ENCODE measurements at regions not wholly inside any gene's neighbourhood (a gene's known extent, or its start where the extent isn't known, plus 50 kb on each side); places are given as distances from the start of the nearest gene placed in this dataset.
"Not testable (repeated sequence)": the region's sequence is repeated elsewhere in the genome, so short reads cannot be mapped to it uniquely, and the experiment has no call there.

- DNase-seq = no peak
Measured at GRCh38 chr10:28995497-28995896, 293.4 kb upstream of the LYZL1 start.

DNA sequence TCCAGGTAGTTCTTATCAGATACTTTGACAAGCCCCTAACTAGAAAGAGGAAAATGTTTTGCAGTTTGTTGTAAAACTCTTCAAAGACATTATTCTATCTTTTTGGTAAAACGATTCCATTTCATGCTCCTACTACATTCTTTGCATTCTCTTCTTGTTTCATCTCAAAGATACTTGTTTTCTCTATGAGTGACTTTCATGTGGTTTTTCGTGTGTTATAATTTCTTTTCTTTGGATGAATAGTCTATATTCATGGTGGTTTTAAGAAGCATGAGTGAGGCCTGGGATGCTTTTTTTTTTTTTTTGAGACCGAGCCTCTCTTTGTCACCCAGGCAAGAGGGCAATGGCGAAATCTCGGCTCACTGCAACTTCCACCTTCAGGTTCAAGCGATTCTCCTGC lies 292.5 kb upstream of the LYZL1 start:
- no peak for DNase-seq

DNA sequence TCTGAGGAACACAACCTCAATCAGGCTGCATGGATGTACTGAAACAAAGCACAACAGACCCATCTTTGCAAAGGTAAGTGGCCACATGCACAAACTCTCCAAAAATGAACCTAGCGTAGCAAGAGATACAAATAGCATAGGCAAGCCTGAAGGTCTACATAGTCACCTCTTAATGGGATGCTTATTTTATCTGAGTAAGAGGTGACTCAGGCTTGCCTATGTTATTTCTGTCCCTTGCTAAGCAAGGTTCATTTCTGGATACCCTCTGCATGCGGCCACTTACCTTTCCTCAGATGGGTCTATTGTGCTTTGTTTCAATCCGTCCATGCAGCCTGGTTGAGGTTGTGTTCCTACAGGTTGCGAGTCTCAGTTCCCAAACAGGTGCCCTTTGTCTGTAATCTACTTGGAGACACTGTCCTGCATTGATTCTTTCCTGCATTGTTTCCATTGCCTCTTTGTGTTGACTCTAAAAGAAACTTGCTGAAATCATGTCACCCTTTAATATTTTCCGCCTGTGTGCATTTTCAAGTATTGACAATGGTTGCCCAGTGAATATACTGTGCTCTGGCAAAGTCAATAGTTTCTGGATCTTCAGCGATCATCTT lies 291.8 kb upstream of the LYZL1 start:
- DNase-seq = no peak

DNA sequence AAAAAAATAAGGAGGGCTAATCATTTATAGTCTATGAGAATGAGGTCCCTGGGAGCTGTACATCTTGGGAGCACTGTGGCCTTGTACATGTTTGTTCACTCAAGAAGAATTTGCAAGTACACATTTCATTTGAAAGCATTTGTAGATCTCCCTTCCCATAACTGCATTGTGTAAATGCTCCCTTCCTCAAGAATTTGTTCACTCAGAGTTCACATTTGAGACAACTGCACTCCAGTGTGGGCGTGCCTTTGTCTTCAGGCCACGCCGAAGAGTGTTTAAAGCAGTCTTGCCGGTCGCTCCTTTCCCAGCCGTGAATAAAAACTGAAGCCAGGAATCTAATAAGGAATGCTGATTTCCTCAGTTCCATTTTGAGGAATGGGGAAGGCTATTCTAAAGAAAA lies 291.1 kb upstream of the LYZL1 start:
- no peak for DNase-seq

- no peak for DNase-seq
Measured at GRCh38 chr10:29001801-29002200, 287.1 kb upstream of the LYZL1 start.

DNA sequence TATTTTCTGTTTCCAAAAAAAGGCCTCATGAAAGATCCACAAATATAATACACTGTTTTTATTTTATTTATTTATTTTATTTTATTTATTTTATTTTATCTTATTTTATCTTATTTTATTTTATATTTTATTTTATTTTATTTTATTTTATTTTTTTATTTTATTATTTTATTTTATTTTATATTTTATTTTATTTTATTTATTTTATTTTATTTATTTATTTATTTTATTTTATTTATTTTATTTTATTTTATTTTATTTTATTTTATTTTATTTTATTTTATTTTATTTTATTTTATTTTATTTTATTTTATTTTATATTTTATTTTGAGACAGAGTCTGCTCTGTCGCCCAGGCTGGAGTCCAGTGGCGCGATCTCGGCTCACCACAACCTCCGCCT lies 285.9 kb upstream of the LYZL1 start:
- not testable (repeated sequence) for DNase-seq

DNA sequence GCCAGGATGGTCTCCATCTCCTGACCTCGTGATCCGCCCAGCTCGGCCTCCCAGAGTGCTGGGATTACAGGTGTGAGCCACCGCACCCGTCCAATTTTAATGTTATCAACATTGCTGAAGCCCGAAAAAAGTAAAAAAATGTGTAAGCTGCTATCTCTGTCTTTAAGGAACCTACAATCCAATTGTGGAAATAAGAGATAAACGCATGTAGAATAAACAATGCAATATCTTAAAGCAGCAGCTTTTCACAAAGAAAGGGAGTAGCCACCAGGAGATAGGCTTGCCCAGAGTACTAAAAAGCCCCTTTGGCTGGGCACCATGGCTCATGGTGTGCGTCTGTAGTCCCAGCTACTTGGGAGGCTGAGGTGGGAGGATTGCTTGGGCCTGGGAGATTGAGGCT lies 282.9 kb upstream of the LYZL1 start:
- no peak for DNase-seq

GRCh38 chr10:29007370-29007747 lies 281.5 kb upstream of the LYZL1 start:
- no peak for DNase-seq

DNA sequence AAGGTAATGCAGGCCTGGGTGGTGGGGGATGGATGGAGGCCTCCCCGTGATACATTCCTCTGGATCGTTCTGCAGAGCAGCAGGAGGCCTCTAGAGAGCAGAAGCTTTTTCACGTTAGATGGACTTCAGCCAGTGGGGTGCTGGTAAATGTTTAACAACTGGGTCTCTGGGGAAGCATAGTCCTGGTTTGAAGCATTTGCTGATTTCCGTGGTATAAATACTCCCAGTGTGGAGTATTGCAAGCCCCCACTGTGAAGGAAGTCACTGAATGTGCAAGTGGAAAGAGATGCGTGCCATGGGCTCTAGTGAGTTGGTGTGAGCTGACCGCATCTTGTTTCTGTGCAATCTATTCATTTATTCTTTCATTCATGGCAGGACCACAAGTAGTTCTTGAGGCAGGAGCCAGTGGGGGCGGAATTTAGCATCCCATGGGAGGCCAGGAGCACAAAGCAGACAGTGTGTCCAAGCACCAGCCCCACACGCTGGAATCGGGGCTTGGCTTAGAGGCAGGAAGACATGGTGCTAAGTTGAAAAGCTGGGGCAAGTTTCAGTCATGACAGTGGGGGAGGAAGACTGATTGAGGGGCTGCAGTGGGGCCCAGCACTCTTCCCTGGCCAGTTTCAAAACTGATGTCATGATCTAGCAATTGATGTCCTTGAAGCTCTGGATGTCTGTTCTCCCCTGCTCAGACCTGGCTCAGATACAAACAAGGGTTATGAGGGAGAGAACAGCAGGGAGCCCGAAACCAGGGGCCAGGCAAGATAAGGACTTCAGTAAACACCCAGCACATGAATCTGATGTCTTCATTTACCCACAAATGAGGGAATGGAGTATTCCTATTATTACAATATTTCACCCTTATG lies 280.9 kb upstream of the LYZL1 start:
- DNase-seq = no peak

- DNase-seq = no peak
Measured at GRCh38 chr10:29009464-29009863, 279.4 kb upstream of the LYZL1 start.

DNA sequence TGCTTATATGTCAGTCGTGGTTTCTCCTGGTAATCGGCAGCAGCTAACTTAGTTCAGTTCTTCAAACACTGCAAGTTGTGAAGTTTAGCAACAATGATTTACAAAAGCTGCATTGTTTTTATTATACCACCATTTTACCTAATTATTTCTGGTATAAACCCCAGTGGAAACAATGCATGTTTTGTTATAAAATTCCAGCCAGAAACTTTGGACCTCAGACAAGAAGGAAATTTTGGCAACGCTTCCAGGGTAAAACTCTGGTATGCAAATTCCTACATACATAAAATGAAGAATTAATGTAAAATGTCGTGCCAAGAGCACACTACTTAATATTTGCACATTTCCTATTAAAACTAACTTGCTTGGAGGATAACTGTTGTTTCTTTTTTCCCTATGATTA lies 277.4 kb upstream of the LYZL1 start:
- no peak for DNase-seq

- DNase-seq = no peak
Measured at GRCh38 chr10:29012926-29013554, 275.8 kb upstream of the LYZL1 start.

DNA sequence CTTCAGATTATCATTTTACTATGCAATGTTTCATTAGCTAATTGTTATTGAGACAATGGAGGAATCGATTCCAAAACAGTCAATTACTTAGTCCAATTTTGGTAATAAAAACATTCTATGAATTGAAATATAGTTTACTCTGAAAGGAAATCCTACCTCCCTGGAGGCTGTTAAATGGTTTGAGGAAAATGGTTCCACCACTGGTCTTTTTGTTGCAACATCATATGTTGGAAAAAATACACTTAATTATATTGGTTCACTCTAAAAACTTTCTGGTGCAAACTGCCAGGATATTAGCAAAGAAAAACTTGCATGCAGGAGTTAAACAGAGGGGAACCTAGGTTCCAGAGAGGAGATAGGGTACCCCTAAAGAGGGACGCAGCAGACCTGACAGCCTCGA lies 267.3 kb upstream of the LYZL1 start:
- DNase-seq = no peak

- no peak for DNase-seq
Measured at GRCh38 chr10:29022513-29022912, 266.4 kb upstream of the LYZL1 start.

DNA sequence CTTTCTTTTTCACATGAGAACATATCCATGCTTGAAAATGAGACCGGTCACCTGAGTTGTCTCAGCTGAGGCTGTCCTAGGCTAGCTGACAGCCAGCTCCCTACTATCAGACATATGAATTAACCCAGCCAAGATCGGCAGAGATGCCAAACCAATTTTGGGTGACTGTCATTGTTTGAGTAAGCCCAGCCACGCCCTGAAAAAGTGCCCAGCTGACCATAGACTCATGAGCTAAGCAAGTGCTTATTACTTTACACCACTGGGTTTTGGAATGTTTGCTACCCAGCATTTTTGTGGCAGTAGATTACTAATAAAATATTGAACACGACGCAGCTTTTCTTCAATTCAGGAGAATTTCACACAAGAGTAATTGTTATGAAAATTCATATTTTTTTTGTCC lies 265.2 kb upstream of the LYZL1 start:
- DNase-seq = no peak

DNA sequence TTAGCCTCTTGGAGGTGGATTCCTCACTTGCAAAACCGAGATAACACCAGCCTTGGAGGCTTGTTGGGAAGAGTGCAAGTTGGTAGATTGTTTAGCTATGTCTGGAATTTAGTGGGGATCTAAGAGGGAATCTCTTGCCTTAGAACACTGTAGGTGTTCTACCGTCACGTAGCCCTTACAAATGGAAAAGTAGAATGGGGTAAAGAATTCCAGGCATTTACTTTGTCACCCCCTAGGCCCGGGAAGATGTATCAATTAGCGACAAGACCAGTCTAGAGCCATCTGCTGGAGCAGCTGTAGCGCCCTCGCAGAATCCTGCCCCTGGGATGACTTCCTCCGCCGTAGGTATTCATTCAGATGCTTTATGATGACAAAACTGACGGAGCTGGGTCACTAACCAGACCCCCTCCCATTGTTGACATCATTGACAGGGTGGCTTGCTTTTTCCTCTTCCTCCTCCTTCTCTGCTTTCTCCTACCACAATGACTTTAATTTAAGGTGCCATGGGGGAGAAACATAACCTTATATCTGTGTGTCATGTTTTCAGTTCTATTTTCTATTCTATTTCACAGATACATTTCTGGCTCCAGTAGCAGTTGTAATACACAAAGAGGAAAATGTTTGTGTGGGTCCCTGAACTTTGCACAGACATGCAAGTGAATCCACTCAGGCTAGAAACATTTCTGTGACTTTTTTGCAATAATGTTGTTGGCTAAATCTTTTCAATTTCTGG lies 262.6 kb upstream of the LYZL1 start:
- no peak for DNase-seq

- no peak for DNase-seq
Measured at GRCh38 chr10:29026802-29027580, 261.9 kb upstream of the LYZL1 start.

DNA sequence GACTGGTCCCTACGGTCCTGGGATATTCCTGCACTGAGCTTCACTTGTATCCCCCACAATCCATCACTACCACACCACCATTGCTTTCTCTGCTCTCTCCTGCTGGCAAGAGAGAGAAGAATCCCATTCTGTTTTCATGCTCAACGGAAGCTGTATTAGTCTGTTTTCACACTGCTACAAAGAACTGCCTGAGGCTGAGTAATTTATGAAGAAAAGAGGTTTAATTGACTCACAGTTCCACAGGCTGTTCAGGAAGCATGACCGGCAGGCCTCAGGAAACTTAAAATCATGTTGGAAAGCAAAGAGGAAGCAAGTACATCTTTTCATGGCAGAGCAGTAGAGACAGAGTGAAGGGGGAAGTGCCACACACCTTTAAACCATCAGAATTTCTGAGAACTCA lies 260.4 kb upstream of the LYZL1 start:
- DNase-seq = no peak

- peak; percentile 30 for DNase-seq
Measured at GRCh38 chr10:29030900-29031299, 258.0 kb upstream of the LYZL1 start.

DNA sequence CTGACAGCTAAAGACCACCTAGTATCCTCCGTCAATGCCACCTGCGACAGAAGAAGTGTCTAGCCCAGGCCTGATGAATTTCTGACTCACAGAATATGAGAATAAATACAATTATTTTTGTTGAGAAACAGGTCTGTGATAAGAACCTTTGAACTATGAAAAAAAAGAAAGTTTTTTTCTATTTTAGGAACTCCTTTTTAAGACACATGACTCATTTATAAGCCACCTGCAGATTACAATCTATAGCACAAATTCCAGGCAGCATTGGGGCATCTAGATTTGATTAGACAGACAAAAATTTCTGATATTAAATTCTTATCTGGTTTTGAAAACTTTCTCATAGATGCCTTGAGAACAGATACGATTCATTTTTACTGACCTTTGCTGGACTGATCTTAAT lies 256.7 kb upstream of the LYZL1 start:
- no peak for DNase-seq

GRCh38 chr10:29033311-29033940 lies 255.4 kb upstream of the LYZL1 start:
- DNase-seq = no peak

GRCh38 chr10:29034592-29034991 lies 254.3 kb upstream of the LYZL1 start:
- DNase-seq = no peak
